ENCODE measurements at regions not wholly inside any gene's neighbourhood (a gene's known extent, or its start where the extent isn't known, plus 50 kb on each side); places are given as distances from the start of the nearest gene placed in this dataset.

DNA sequence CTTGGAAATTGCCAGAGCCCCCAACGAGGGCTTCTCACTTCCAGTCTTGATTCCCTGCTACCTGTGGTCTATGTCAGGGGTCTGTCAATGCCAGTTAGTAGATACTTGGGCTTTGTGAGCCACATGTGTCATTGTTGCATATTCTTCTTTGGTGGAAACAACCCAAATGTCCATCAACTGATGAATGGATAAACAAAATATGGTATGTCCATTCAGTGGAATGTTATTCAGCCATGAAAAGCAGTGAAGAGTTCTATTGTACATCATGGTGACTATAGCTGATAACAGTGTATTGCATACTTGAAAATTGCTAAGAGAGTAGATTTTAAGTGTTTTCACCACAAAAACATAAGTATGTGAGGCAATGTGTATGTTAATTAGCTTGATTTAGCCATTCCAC is 288.1 kb downstream of the RPLP1 start:
- Histone ChIP-seq H3K4me3 (no peak overlapping the region), H3K27ac (no peak overlapping the region), H3K27me3 (no peaks in the 10 kb centered on the region), H3K4me1 (no peaks in the 10 kb centered on the region), H3K9me3 (peaks cover 0 to 6% (median 0%) of the 10 kb centered on the region in 3 donors), H3K36me3 (no peaks in the 10 kb centered on the region)
- TF ChIP-seq, protein P1, sequence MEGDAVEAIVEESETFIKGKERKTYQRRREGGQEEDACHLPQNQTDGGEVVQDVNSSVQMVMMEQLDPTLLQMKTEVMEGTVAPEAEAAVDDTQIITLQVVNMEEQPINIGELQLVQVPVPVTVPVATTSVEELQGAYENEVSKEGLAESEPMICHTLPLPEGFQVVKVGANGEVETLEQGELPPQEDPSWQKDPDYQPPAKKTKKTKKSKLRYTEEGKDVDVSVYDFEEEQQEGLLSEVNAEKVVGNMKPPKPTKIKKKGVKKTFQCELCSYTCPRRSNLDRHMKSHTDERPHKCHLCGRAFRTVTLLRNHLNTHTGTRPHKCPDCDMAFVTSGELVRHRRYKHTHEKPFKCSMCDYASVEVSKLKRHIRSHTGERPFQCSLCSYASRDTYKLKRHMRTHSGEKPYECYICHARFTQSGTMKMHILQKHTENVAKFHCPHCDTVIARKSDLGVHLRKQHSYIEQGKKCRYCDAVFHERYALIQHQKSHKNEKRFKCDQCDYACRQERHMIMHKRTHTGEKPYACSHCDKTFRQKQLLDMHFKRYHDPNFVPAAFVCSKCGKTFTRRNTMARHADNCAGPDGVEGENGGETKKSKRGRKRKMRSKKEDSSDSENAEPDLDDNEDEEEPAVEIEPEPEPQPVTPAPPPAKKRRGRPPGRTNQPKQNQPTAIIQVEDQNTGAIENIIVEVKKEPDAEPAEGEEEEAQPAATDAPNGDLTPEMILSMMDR (IDR thresholded peaks at IDR 0.05), result no peak
- no peak for DNase-seq
- intact Hi-C loops (cut with DNase I; ENCODE audit: low total_unique reads), result no loop called here

DNA sequence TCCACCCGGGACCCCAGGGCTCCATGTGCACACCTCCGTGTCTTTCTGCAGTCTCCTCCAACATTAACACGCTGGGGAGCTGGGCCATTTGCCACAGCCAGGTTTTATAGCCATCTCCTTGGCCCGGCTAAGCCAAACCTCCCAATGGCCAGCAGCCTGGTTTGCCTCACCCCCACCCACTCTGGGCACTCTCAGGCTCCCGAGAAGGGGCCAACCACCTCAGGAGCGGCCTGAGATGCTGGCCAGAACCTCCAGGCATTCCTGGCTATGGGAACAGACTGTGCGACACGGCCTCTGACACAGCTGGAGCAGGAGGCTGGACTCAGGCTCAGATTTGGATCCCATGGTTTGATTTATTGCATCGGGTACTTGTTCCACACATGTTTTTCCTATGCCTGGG is 289.7 kb downstream of the RPLP1 start:
- Histone ChIP-seq H3K4me3 (no peak overlapping the region), H3K9me3 (peaks cover 0 to 6% (median 0%) of the 10 kb centered on the region in 3 donors), H3K27me3 (no peaks in the 10 kb centered on the region), H3K36me3 (no peaks in the 10 kb centered on the region), H3K27ac (no peak overlapping the region), H3K4me1 (no peaks in the 10 kb centered on the region)
- DNase-seq, result no peak
- intact Hi-C loops (cut with DNase I; ENCODE audit: low total_unique reads), result no loop called here
- TF ChIP-seq, protein P1 (IDR thresholded peaks at IDR 0.05), result no peak

- no peak for DNase-seq
- Histone ChIP-seq H3K27ac (no peak overlapping the region), H3K4me1 (no peaks in the 10 kb centered on the region), H3K27me3 (no peaks in the 10 kb centered on the region), H3K4me3 (no peak overlapping the region), H3K9me3 (peaks cover 0 to 6% (median 0%) of the 10 kb centered on the region in 3 donors), H3K36me3 (no peaks in the 10 kb centered on the region)
- intact Hi-C loops (cut with DNase I; ENCODE audit: low total_unique reads), result no loop called here
- TF ChIP-seq, protein P1 (IDR thresholded peaks at IDR 0.05), result no peak
Observed at GRCh38 chr15:69743091-69743490, 290.5 kb downstream of the RPLP1 start.

- Histone ChIP-seq H3K27ac (no peak overlapping the region), H3K9me3 (peaks cover 0 to 6% (median 0%) of the 10 kb centered on the region in 3 donors), H3K4me3 (no peak overlapping the region), H3K4me1 (no peaks in the 10 kb centered on the region), H3K36me3 (no peaks in the 10 kb centered on the region), H3K27me3 (no peaks in the 10 kb centered on the region)
- TF ChIP-seq, protein P1 (IDR thresholded peaks at IDR 0.05), result no peak
- no peak for DNase-seq
- intact Hi-C loops (cut with DNase I; ENCODE audit: low total_unique reads), result no loop called here
Observed at GRCh38 chr15:69744391-69745162, 292.0 kb downstream of the RPLP1 start.

GRCh38 chr15:69747193-69747592 is 294.6 kb downstream of the RPLP1 start:
- Histone ChIP-seq H3K27me3 (no peaks in the 10 kb centered on the region), H3K36me3 (no peaks in the 10 kb centered on the region), H3K4me3 (no peak overlapping the region), H3K9me3 (no peaks in the 10 kb centered on the region), H3K4me1 (no peaks in the 10 kb centered on the region), H3K27ac (no peak overlapping the region)
- TF ChIP-seq, protein P1 (IDR thresholded peaks at IDR 0.05), result no peak
- no peak for DNase-seq
- intact Hi-C loops (cut with DNase I; ENCODE audit: low total_unique reads), result no loop called here
